GM23338 (cell line): ENCODE measurements at regions not wholly inside any gene's neighbourhood (a gene's known extent, or its start where the extent isn't known, plus 50 kb on each side); places are given as distances from the start of the nearest gene placed in this dataset.

Experiments used
- ATAC-seq: fragments of 200-7000 bp; cut with Tn5 transposase; 3 replicates; pipeline ENCODE4 v1.9.1; 2020
- DNase-seq: peaks from one replicate; pipeline ENCODE4 v3.0.0-alpha.2; 2015; ENCODE audit warnings: low spot score
- H2AFZ ChIP-seq: fragments of 200-600 bp; sonication (generic); 2 replicates; pipeline ENCODE4 v1.8.0; 2016; ENCODE audit warnings: antibody characterized with exemption, mild to moderate bottlenecking, moderate library complexity
- H3F3A ChIP-seq: fragments of 200-600 bp; sonication (generic); replicated peaks from 2 replicates; pipeline ENCODE4 v1.8.0; 2017; ENCODE audit warnings: antibody characterized with exemption, mixed run types, low read depth
- H3K27ac ChIP-seq: fragments of 200-600 bp; sonication (generic); 2 replicates; pipeline ENCODE4 v1.6.1; 2016; ENCODE audit warnings: low read depth
- H3K27me3 ChIP-seq: fragments of 200-600 bp; sonication (generic); 2 replicates; pipeline ENCODE4 v1.8.0; 2016; ENCODE audit warnings: mild to moderate bottlenecking, mixed run types, moderate library complexity; ENCODE audit not compliant: insufficient read depth
- H3K36me3 ChIP-seq: fragments of 200-600 bp; sonication (generic); 2 replicates; pipeline ENCODE4 v1.8.0; 2016; ENCODE audit warnings: mild to moderate bottlenecking; ENCODE audit not compliant: insufficient read depth
- H3K4me1 ChIP-seq: fragments of 200-600 bp; sonication (generic); 2 replicates; pipeline ENCODE4 v1.8.0; 2016; ENCODE audit warnings: mild to moderate bottlenecking, moderate library complexity; ENCODE audit not compliant: insufficient read depth
- H3K4me2 ChIP-seq: fragments of 200-600 bp; sonication (generic); 2 replicates; pipeline ENCODE4 v1.7.1; 2017; ENCODE audit warnings: mixed run types
- H3K4me3 ChIP-seq: fragments of 200-600 bp; sonication (generic); 2 replicates; pipeline ENCODE4 v1.6.1; 2016; ENCODE audit warnings: mixed run types
- H3K79me2 ChIP-seq: fragments of 200-600 bp; sonication (generic); replicated peaks from 2 replicates; pipeline ENCODE4 v1.8.0; 2017; ENCODE audit warnings: mild to moderate bottlenecking; ENCODE audit not compliant: insufficient read depth
- H3K9me2 ChIP-seq: fragments of 200-600 bp; sonication (generic); 2 replicates; pipeline ENCODE4 v1.8.0; 2017; ENCODE audit not compliant: insufficient read depth
- H4K20me1 ChIP-seq: fragments of 200-600 bp; sonication (generic); replicated peaks from 2 replicates; pipeline ENCODE4 v1.8.0; 2017; ENCODE audit warnings: mild to moderate bottlenecking; ENCODE audit not compliant: insufficient read depth
- H3K27ac Mint-ChIP-seq: 2 replicates; pipeline ENCODE4 v1.8.0; 2020; ENCODE audit warnings: inconsistent platforms, mild to moderate bottlenecking, moderate library complexity, mixed read lengths
- H3K27me3 Mint-ChIP-seq: 3 replicates; pipeline ENCODE4 v1.8.0; 2022; ENCODE audit warnings: low read depth, mild to moderate bottlenecking, moderate library complexity, mixed read lengths, inconsistent platforms; ENCODE audit not compliant: insufficient read depth, poor library complexity
- H3K36me3 Mint-ChIP-seq: 3 replicates; pipeline ENCODE4 v1.8.0; 2021; ENCODE audit warnings: low read depth, mild to moderate bottlenecking, inconsistent platforms, moderate library complexity, mixed read lengths
- H3K4me1 Mint-ChIP-seq: 3 replicates; pipeline ENCODE4 v1.8.0; 2020; ENCODE audit warnings: mild to moderate bottlenecking, inconsistent platforms, mixed read lengths
- H3K4me3 Mint-ChIP-seq: 3 replicates; pipeline ENCODE4 v1.8.0; 2021; ENCODE audit warnings: moderate library complexity, mild to moderate bottlenecking, inconsistent platforms, mixed read lengths
- H3K9me3 Mint-ChIP-seq: 3 replicates; pipeline ENCODE4 v1.8.0; 2020; ENCODE audit warnings: moderate library complexity, mild to moderate bottlenecking, inconsistent platforms, mixed read lengths
- CREB1 ChIP-seq: fragments of 250-450 bp; sonication (Bioruptor Pico); IDR thresholded peaks from 2 replicates; pipeline ENCODE4 v1.5.0; 2020; ENCODE audit warnings: low read depth, mild to moderate bottlenecking, moderate library complexity
- CTCF ChIP-seq, 2 experiments: fragments of 200-600 bp in 1 of 2; sonication (generic) in 1 of 2; conservative IDR thresholded peaks; 2 replicates each; pipeline versions ENCODE4 v1.5.1 to v1.6.1; 2016 to 2017; ENCODE audit warnings: antibody characterized with exemption in 2 of 2, low read depth in 2 of 2, mild to moderate bottlenecking in 2 of 2, moderate library complexity in 1 of 2
- ETS1 ChIP-seq: IDR thresholded peaks from 2 replicates; pipeline ENCODE4 v1.6.1; 2016; ENCODE audit warnings: antibody characterized with exemption
- EZH2 ChIP-seq: fragments of 200-600 bp; sonication (generic); IDR thresholded peaks from one replicate; pipeline ENCODE4 v1.8.0; 2017; ENCODE audit warnings: antibody characterized with exemption, mild to moderate bottlenecking, low read depth; ENCODE audit not compliant: unreplicated experiment
- JUNB ChIP-seq: IDR thresholded peaks from one replicate; pipeline ENCODE4 v1.6.1; 2016; ENCODE audit warnings: antibody characterized with exemption; ENCODE audit not compliant: unreplicated experiment
- NANOG ChIP-seq: IDR thresholded peaks from 2 replicates; pipeline ENCODE4 v1.6.1; 2016; ENCODE audit warnings: antibody characterized with exemption, borderline replicate concordance
- POLR2AphosphoS5 ChIP-seq: IDR thresholded peaks from 2 replicates; pipeline ENCODE4 v1.6.1; 2016; ENCODE audit warnings: antibody characterized with exemption, low read depth
- STAT1 ChIP-seq: IDR thresholded peaks from one replicate; pipeline ENCODE4 v1.6.1; 2016; ENCODE audit warnings: antibody characterized with exemption; ENCODE audit not compliant: unreplicated experiment
- ZNF114 ChIP-seq: fragments of 250-450 bp; sonication (Bioruptor Pico); IDR thresholded peaks from 2 replicates; pipeline ENCODE4 v1.5.0; 2020; ENCODE audit warnings: mild to moderate bottlenecking, moderate library complexity
- ZNF331 ChIP-seq: fragments of 250-450 bp; sonication (Bioruptor Pico); IDR thresholded peaks from 2 replicates; pipeline ENCODE4 v1.5.0; 2020; ENCODE audit warnings: low read depth, mild to moderate bottlenecking, moderate library complexity
- ZNF462 ChIP-seq: fragments of 250-450 bp; sonication (Bioruptor Pico); IDR thresholded peaks from 2 replicates; pipeline ENCODE4 v1.5.0; 2020; ENCODE audit warnings: mild to moderate bottlenecking, moderate library complexity
- TF ChIP-seq, protein P1 (sequence below): IDR thresholded peaks from one replicate; pipeline ENCODE4 v1.6.1; 2018; ENCODE audit warnings: antibody characterized with exemption; ENCODE audit not compliant: unreplicated experiment

GRCh38 chr2:105598829-105599698 lies 145.6 kb upstream of the NCK2 start:
- TF ChIP-seq EZH2 (no peak), ZNF114 (CRISPR knock-in tag) (no peak), CTCF (conservative IDR thresholded peaks at IDR 0.05; ENCODE audit: low read depth in 2 of 2) (no peak), NANOG (no peak), POLR2AphosphoS5 (no peak), ETS1 (no peak), ZNF331 (CRISPR knock-in tag) (no peak), STAT1 (no peak), JUNB (no peak), ZNF462 (CRISPR knock-in tag) (no peak), CREB1 (CRISPR knock-in tag) (no peak)
- TF ChIP-seq, protein P1, sequence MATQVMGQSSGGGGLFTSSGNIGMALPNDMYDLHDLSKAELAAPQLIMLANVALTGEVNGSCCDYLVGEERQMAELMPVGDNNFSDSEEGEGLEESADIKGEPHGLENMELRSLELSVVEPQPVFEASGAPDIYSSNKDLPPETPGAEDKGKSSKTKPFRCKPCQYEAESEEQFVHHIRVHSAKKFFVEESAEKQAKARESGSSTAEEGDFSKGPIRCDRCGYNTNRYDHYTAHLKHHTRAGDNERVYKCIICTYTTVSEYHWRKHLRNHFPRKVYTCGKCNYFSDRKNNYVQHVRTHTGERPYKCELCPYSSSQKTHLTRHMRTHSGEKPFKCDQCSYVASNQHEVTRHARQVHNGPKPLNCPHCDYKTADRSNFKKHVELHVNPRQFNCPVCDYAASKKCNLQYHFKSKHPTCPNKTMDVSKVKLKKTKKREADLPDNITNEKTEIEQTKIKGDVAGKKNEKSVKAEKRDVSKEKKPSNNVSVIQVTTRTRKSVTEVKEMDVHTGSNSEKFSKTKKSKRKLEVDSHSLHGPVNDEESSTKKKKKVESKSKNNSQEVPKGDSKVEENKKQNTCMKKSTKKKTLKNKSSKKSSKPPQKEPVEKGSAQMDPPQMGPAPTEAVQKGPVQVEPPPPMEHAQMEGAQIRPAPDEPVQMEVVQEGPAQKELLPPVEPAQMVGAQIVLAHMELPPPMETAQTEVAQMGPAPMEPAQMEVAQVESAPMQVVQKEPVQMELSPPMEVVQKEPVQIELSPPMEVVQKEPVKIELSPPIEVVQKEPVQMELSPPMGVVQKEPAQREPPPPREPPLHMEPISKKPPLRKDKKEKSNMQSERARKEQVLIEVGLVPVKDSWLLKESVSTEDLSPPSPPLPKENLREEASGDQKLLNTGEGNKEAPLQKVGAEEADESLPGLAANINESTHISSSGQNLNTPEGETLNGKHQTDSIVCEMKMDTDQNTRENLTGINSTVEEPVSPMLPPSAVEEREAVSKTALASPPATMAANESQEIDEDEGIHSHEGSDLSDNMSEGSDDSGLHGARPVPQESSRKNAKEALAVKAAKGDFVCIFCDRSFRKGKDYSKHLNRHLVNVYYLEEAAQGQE: no peak
- Mint-ChIP-seq H3K36me3 (no peaks in the 10 kb centered on the region; the same call in 2 of the 3 replicates), H3K9me3 (no peaks in the 10 kb centered on the region), H3K4me1 (peaks cover 5% of the 10 kb centered on the region), H3K4me3 (no peak overlapping the region), H3K27ac (no peak overlapping the region), H3K27me3 (peaks cover 6% of the 10 kb centered on the region)
- H3F3A ChIP-seq: no peaks in the 10 kb centered on the region
- H2AFZ ChIP-seq: 0 out of 2 replicates have a peak overlapping the region, but pooled peaks have one; percentile 52
- ATAC-seq (no peak), DNase-seq (no peak)
- H3K4me2 ChIP-seq: no peak overlapping the region
- H3K4me3 ChIP-seq: no peak overlapping the region
- no peak overlapping the region for H3K27ac ChIP-seq
- H4K20me1 ChIP-seq: no peaks in the 10 kb centered on the region
- no peaks in the 10 kb centered on the region for H3K4me1 ChIP-seq
- no peaks in the 10 kb centered on the region for H3K9me2 ChIP-seq
- H3K79me2 ChIP-seq: no peaks in the 10 kb centered on the region
- H3K27me3 ChIP-seq: no peaks in the 10 kb centered on the region
- H3K36me3 ChIP-seq: no peaks in the 10 kb centered on the region
